ENCODE measurements at regions not wholly inside any gene's neighbourhood (a gene's known extent, or its start where the extent isn't known, plus 50 kb on each side); places are given as distances from the start of the nearest gene placed in this dataset.
"Not testable (repeated sequence)": the region's sequence is repeated elsewhere in the genome, so short reads cannot be mapped to it uniquely, and the experiment has no call there.

GRCh38 chr20:11173916-11174315, 500.1 kb upstream of the JAG1 start:
- H3K27ac ChIP-seq (ENCODE audit: low read depth, low read length), result no peak overlapping the region
- no peaks in the 10 kb centered on the region for H3K36me3 ChIP-seq (ENCODE audit: control insufficient read depth in 5 of 5, insufficient read depth in 5 of 5, low read length in 5 of 5)
- H3K9ac ChIP-seq (ENCODE audit: low read length in 5 of 5), result no peak overlapping the region
- H3K27me3 ChIP-seq (ENCODE audit: control insufficient read depth in 5 of 5, insufficient read depth in 4 of 5, low read length in 5 of 5), result no peaks in the 10 kb centered on the region
- H3K4me1 ChIP-seq (ENCODE audit: control insufficient read depth in 5 of 5, insufficient read depth in 5 of 5, low read length in 5 of 5), result peaks cover 0 to 8% (median 0%) of the 10 kb centered on the region in 5 donors
- H3K4me3 ChIP-seq (ENCODE audit: low read depth in 1 of 5, low read length in 5 of 5), result no peak overlapping the region
- H3K9me3 ChIP-seq (ENCODE audit: control insufficient read depth in 5 of 5, low read length in 5 of 5), result no peaks in the 10 kb centered on the region

GRCh38 chr20:11174861-11175260, 501.1 kb upstream of the JAG1 start:
- Histone ChIP-seq H3K36me3 (ENCODE audit: control insufficient read depth in 5 of 5, insufficient read depth in 5 of 5, low read length in 5 of 5) (no peaks in the 10 kb centered on the region), H3K9ac (ENCODE audit: low read length in 5 of 5) (no peak overlapping the region), H3K9me3 (ENCODE audit: control insufficient read depth in 5 of 5, low read length in 5 of 5) (no peaks in the 10 kb centered on the region), H3K4me1 (ENCODE audit: control insufficient read depth in 5 of 5, insufficient read depth in 5 of 5, low read length in 5 of 5) (peaks cover 0 to 8% (median 0%) of the 10 kb centered on the region in 5 donors), H3K4me3 (ENCODE audit: low read depth in 1 of 5, low read length in 5 of 5) (no peak overlapping the region), H3K27me3 (ENCODE audit: control insufficient read depth in 5 of 5, insufficient read depth in 4 of 5, low read length in 5 of 5) (no peaks in the 10 kb centered on the region), H3K27ac (ENCODE audit: low read depth, low read length) (no peak overlapping the region)

- no peak overlapping the region for H3K27ac ChIP-seq (ENCODE audit: low read depth, low read length)
- no peaks in the 10 kb centered on the region for H3K36me3 ChIP-seq (ENCODE audit: control insufficient read depth in 5 of 5, insufficient read depth in 5 of 5, low read length in 5 of 5)
- H3K4me1 ChIP-seq (ENCODE audit: control insufficient read depth in 5 of 5, insufficient read depth in 5 of 5, low read length in 5 of 5), result no peaks in the 10 kb centered on the region
- no peak overlapping the region for H3K9ac ChIP-seq (ENCODE audit: low read length in 5 of 5)
- no peaks in the 10 kb centered on the region for H3K27me3 ChIP-seq (ENCODE audit: control insufficient read depth in 5 of 5, insufficient read depth in 4 of 5, low read length in 5 of 5)
- no peaks in the 10 kb centered on the region for H3K9me3 ChIP-seq (ENCODE audit: control insufficient read depth in 5 of 5, low read length in 5 of 5)
- H3K4me3 ChIP-seq (ENCODE audit: low read depth in 1 of 5, low read length in 5 of 5), result no peak overlapping the region
Measured at GRCh38 chr20:11176431-11176830, 502.6 kb upstream of the JAG1 start.

DNA sequence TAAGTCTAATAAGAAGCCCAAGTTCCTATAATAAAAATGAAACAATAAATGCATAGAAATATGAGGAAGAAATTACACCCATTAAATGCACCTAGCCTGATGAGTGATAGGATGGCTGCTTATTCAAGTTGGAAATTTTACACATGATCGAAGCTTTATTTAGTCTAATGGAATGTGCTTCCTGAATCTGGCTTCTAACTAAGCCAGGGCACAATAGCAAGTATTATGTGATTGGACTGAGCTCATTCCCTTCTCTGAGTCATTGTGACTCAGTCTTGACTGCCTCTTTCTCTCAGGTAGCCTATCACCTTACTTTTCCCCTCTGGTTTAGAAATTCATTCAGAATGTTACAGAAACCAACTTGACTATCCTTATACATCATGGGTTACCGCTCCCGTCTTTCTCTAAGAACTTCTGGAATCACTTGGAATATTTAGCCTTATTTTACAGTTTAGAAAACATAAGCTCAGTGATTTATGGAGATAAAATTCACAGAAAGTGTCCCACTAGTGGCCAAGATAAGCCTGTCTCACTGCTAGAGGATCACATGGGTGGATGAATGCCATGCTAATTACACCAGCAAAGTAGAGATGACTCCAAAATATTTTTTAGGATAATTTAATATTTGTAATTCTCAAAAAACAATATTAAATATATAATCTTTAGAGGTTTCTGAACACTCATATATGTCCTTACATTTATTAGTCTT, 505.3 kb upstream of the JAG1 start:
- no peak overlapping the region for H3K9ac ChIP-seq (ENCODE audit: low read length in 5 of 5)
- H3K4me3 ChIP-seq (ENCODE audit: low read depth in 1 of 5, low read length in 5 of 5), result no peak overlapping the region
- no peaks in the 10 kb centered on the region for H3K9me3 ChIP-seq (ENCODE audit: control insufficient read depth in 5 of 5, low read length in 5 of 5)
- no peaks in the 10 kb centered on the region for H3K36me3 ChIP-seq (ENCODE audit: control insufficient read depth in 5 of 5, insufficient read depth in 5 of 5, low read length in 5 of 5)
- H3K27ac ChIP-seq (ENCODE audit: low read depth, low read length), result no peak overlapping the region
- H3K27me3 ChIP-seq (ENCODE audit: control insufficient read depth in 5 of 5, insufficient read depth in 4 of 5, low read length in 5 of 5), result no peaks in the 10 kb centered on the region
- peaks cover 0 to 7% (median 0%) of the 10 kb centered on the region in 5 donors for H3K4me1 ChIP-seq (ENCODE audit: control insufficient read depth in 5 of 5, insufficient read depth in 5 of 5, low read length in 5 of 5)

- peaks cover 0 to 4% (median 0%) of the 10 kb centered on the region in 5 donors for H3K9me3 ChIP-seq (ENCODE audit: control insufficient read depth in 5 of 5, low read length in 5 of 5)
- H3K27ac ChIP-seq (ENCODE audit: low read depth, low read length), result no peak overlapping the region
- H3K4me1 ChIP-seq (ENCODE audit: control insufficient read depth in 5 of 5, insufficient read depth in 5 of 5, low read length in 5 of 5), result peaks cover 0 to 7% (median 0%) of the 10 kb centered on the region in 5 donors
- H3K9ac ChIP-seq (ENCODE audit: low read length in 5 of 5), result no peak overlapping the region
- no peaks in the 10 kb centered on the region for H3K36me3 ChIP-seq (ENCODE audit: control insufficient read depth in 5 of 5, insufficient read depth in 5 of 5, low read length in 5 of 5)
- no peaks in the 10 kb centered on the region for H3K27me3 ChIP-seq (ENCODE audit: control insufficient read depth in 5 of 5, insufficient read depth in 4 of 5, low read length in 5 of 5)
- H3K4me3 ChIP-seq (ENCODE audit: low read depth in 1 of 5, low read length in 5 of 5), result no peak overlapping the region
Measured at GRCh38 chr20:11180186-11180585, 506.4 kb upstream of the JAG1 start.

DNA sequence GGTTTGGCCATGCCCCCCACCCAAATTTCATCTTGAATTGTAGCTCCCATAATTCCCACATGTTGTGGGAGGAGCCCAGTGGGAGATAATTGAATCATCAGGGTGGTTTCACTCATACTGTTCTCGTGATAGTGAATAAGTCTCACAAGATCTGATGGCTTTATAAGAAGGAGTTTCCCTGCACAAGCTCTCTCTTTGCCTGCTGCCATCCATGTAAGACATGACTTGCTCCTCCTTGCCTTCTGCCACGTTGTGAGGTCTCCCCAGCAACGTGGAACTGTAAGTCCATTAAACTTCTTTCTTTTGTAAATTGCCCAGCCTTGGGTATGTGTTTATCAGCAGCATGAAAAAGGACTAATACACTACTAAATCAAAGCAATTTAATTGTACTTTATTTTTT, 507.3 kb upstream of the JAG1 start:
- not testable (repeated sequence) for H3K9me3 ChIP-seq (ENCODE audit: control insufficient read depth in 5 of 5, low read length in 5 of 5); H3K4me1 ChIP-seq (ENCODE audit: control insufficient read depth in 5 of 5, insufficient read depth in 5 of 5, low read length in 5 of 5); H3K27me3 ChIP-seq (ENCODE audit: control insufficient read depth in 5 of 5, insufficient read depth in 4 of 5, low read length in 5 of 5); H3K9ac ChIP-seq (ENCODE audit: low read length in 5 of 5); H3K4me3 ChIP-seq (ENCODE audit: low read depth in 1 of 5, low read length in 5 of 5); H3K36me3 ChIP-seq (ENCODE audit: control insufficient read depth in 5 of 5, insufficient read depth in 5 of 5, low read length in 5 of 5); H3K27ac ChIP-seq (ENCODE audit: low read depth, low read length)

- Histone ChIP-seq H3K9me3 (ENCODE audit: control insufficient read depth in 5 of 5, low read length in 5 of 5) (peaks cover 0 to 6% (median 0%) of the 10 kb centered on the region in 5 donors), H3K36me3 (ENCODE audit: control insufficient read depth in 5 of 5, insufficient read depth in 5 of 5, low read length in 5 of 5) (no peaks in the 10 kb centered on the region), H3K9ac (ENCODE audit: low read length in 5 of 5) (no peak overlapping the region), H3K4me3 (ENCODE audit: low read depth in 1 of 5, low read length in 5 of 5) (no peak overlapping the region), H3K4me1 (ENCODE audit: control insufficient read depth in 5 of 5, insufficient read depth in 5 of 5, low read length in 5 of 5) (peaks cover 0 to 7% (median 0%) of the 10 kb centered on the region in 5 donors), H3K27me3 (ENCODE audit: control insufficient read depth in 5 of 5, insufficient read depth in 4 of 5, low read length in 5 of 5) (no peaks in the 10 kb centered on the region), H3K27ac (ENCODE audit: low read depth, low read length) (no peak overlapping the region)
Measured at GRCh38 chr20:11181966-11182365, 508.2 kb upstream of the JAG1 start.

DNA sequence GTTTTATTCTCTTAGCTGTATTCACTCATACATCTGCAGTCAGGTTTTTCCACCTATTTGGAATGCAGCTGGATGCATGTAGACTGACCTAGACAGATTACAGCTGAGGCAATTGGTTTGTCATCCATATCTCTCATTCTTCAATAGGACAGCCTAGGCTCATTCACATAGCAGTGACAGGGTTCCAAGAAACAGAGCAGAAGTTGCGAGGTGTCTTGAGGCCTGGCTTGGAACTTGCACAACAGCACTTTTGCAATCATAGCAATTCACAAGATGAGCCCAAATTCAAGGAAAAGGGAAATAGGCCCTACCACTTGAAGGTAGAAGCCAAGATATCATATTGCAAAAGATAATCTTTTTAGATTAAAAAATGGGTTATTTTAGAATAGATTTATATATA, 508.9 kb upstream of the JAG1 start:
- peaks cover 0 to 6% (median 0%) of the 10 kb centered on the region in 5 donors for H3K9me3 ChIP-seq (ENCODE audit: control insufficient read depth in 5 of 5, low read length in 5 of 5)
- H3K4me3 ChIP-seq (ENCODE audit: low read depth in 1 of 5, low read length in 5 of 5), result no peak overlapping the region
- H3K27me3 ChIP-seq (ENCODE audit: control insufficient read depth in 5 of 5, insufficient read depth in 4 of 5, low read length in 5 of 5), result no peaks in the 10 kb centered on the region
- peaks cover 0 to 7% (median 0%) of the 10 kb centered on the region in 5 donors for H3K4me1 ChIP-seq (ENCODE audit: control insufficient read depth in 5 of 5, insufficient read depth in 5 of 5, low read length in 5 of 5)
- H3K36me3 ChIP-seq (ENCODE audit: control insufficient read depth in 5 of 5, insufficient read depth in 5 of 5, low read length in 5 of 5), result no peaks in the 10 kb centered on the region
- no peak overlapping the region for H3K27ac ChIP-seq (ENCODE audit: low read depth, low read length)
- no peak overlapping the region for H3K9ac ChIP-seq (ENCODE audit: low read length in 5 of 5)

DNA sequence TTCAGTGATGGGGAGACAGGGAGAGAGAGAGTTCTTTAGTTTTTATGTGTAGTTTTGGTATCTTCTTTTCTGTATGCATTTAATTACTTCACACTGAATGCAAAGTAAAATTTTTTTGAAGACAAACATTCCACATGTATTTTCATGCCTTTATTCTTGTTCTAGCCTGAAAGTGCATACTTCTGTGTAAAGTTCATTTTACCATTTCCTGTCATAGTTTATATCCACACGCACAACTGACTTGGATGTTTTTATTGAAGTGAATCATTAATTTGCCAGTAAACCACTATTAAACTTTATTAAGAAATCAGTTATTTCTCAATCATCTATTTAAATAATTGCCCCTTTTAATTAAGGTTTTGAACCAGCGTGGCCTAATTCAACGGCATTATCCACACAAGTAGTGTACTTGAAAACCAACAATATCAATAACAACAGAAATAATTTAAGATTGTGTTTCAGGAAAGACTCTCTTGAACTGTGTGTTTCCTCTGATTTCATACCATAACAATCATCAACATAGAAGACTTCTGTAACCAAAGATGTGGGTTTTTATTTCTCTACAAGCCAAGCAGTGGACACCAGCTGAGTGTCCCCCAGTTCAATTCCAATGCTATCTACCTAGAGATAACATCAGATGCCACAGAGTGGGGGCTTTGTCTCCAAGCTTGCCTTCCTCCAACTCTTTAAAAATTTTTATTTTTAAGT, 512.7 kb upstream of the JAG1 start:
- Histone ChIP-seq H3K36me3 (ENCODE audit: control insufficient read depth in 5 of 5, insufficient read depth in 5 of 5, low read length in 5 of 5) (no peaks in the 10 kb centered on the region), H3K4me1 (ENCODE audit: control insufficient read depth in 5 of 5, insufficient read depth in 5 of 5, low read length in 5 of 5) (peaks cover 0 to 7% (median 0%) of the 10 kb centered on the region in 5 donors), H3K9me3 (ENCODE audit: control insufficient read depth in 5 of 5, low read length in 5 of 5) (peaks cover 0 to 6% (median 0%) of the 10 kb centered on the region in 5 donors), H3K27me3 (ENCODE audit: control insufficient read depth in 5 of 5, insufficient read depth in 4 of 5, low read length in 5 of 5) (no peaks in the 10 kb centered on the region), H3K9ac (ENCODE audit: low read length in 5 of 5) (no peak overlapping the region), H3K27ac (ENCODE audit: low read depth, low read length) (no peak overlapping the region), H3K4me3 (ENCODE audit: low read depth in 1 of 5, low read length in 5 of 5) (no peak overlapping the region)

GRCh38 chr20:11188843-11189603, 515.2 kb upstream of the JAG1 start:
- Histone ChIP-seq H3K9ac (ENCODE audit: low read length in 5 of 5) (no peak overlapping the region), H3K36me3 (ENCODE audit: control insufficient read depth in 5 of 5, insufficient read depth in 5 of 5, low read length in 5 of 5) (no peaks in the 10 kb centered on the region), H3K9me3 (ENCODE audit: control insufficient read depth in 5 of 5, low read length in 5 of 5) (peaks cover 0 to 6% (median 0%) of the 10 kb centered on the region in 5 donors), H3K4me1 (ENCODE audit: control insufficient read depth in 5 of 5, insufficient read depth in 5 of 5, low read length in 5 of 5) (no peaks in the 10 kb centered on the region), H3K4me3 (ENCODE audit: low read depth in 1 of 5, low read length in 5 of 5) (no peak overlapping the region), H3K27me3 (ENCODE audit: control insufficient read depth in 5 of 5, insufficient read depth in 4 of 5, low read length in 5 of 5) (no peaks in the 10 kb centered on the region), H3K27ac (ENCODE audit: low read depth, low read length) (no peak overlapping the region)

All from subcutaneous abdominal adipose tissue (tissue), 5 donors.